ENCODE measurements at regions not wholly inside any gene's neighbourhood (a gene's known extent, or its start where the extent isn't known, plus 50 kb on each side); places are given as distances from the start of the nearest gene placed in this dataset.

GRCh38 chr1:221994274-221994698 lies 252.4 kb upstream of the DUSP10 start:
- Histone ChIP-seq H3K27me3 (ENCODE audit: insufficient read depth, low read depth) (no peaks in the 10 kb centered on the region), H3K4me3 (no peak overlapping the region), H3K79me2 (ENCODE audit: low read depth) (no peaks in the 10 kb centered on the region), H3K9me3 (ENCODE audit: insufficient read depth, low read depth) (no peaks in the 10 kb centered on the region; the same call in 1 of the 2 replicates), H3K4me2 (no peak overlapping the region), H3K9me2 (ENCODE audit: insufficient read depth) (no peaks in the 10 kb centered on the region), H3K4me1 (replicated peaks; ENCODE audit: insufficient read depth) (no peaks in the 10 kb centered on the region), H3K36me3 (ENCODE audit: low read depth) (no peaks in the 10 kb centered on the region), H3F3A (ENCODE audit: insufficient read depth, low read depth) (no peaks in the 10 kb centered on the region), H2AFZ (no peak overlapping the region), H3K27ac (no peak overlapping the region), H4K20me1 (ENCODE audit: insufficient read depth) (no peaks in the 10 kb centered on the region)
- TF ChIP-seq CTCF (conservative IDR thresholded peaks at IDR 0.05): no peak
- TF ChIP-seq EZH2 (IDR thresholded peaks at IDR 0.05; ENCODE audit: low read depth): no peak
- DNase-seq: no peak
- ChIA-PET POLR2A (ENCODE audit: unreplicated experiment) (no interaction called here), CTCF (no interaction called here)
- no TSS peak for BruUV-seq (replicated peaks)
- intact Hi-C loops (cut with micrococcal nuclease; ENCODE audit: unreplicated experiment): no loop called here

GRCh38 chr1:221993444-221993948 lies 251.6 kb upstream of the DUSP10 start:
- CTCF ChIA-PET: no interaction called here

GRCh38 chr1:221992427-221992826 lies 250.5 kb upstream of the DUSP10 start:
- Histone ChIP-seq H3K9me2 (ENCODE audit: insufficient read depth) (no peaks in the 10 kb centered on the region), H3K4me3 (no peak overlapping the region), H3K4me2 (no peak overlapping the region), H4K20me1 (ENCODE audit: insufficient read depth) (no peaks in the 10 kb centered on the region), H2AFZ (no peak overlapping the region), H3K79me2 (ENCODE audit: low read depth) (no peaks in the 10 kb centered on the region), H3K36me3 (ENCODE audit: low read depth) (no peaks in the 10 kb centered on the region), H3K27ac (no peak overlapping the region), H3F3A (ENCODE audit: insufficient read depth, low read depth) (peaks cover 2% of the 10 kb centered on the region), H3K9me3 (ENCODE audit: insufficient read depth, low read depth) (no peaks in the 10 kb centered on the region), H3K4me1 (replicated peaks; ENCODE audit: insufficient read depth) (0 out of 2 replicates have a peak, but pooled peaks cover 2% of the 10 kb centered on the region), H3K27me3 (ENCODE audit: insufficient read depth, low read depth) (no peaks in the 10 kb centered on the region)
- POLR2A ChIA-PET (ENCODE audit: unreplicated experiment): no interaction called here
- intact Hi-C loops (cut with micrococcal nuclease; ENCODE audit: unreplicated experiment): no loop called here
- DNase-seq: no peak
- no TSS peak for BruUV-seq (replicated peaks)
- CTCF ChIA-PET: interaction anchor here (0.6 kb wide), 1 partner anchor 32 kb away, joined by 3 read pairs; no protein-coding TSS in a partner anchor
- no peak for TF ChIP-seq CTCF (conservative IDR thresholded peaks at IDR 0.05)
- no peak for TF ChIP-seq EZH2 (IDR thresholded peaks at IDR 0.05; ENCODE audit: low read depth)

More at GRCh38 chr1:221993444-221993948, 251.6 kb upstream of the DUSP10 start:
- no peaks in the 10 kb centered on the region for H3K4me1 ChIP-seq (replicated peaks; ENCODE audit: insufficient read depth)
- DNase-seq: no peak
- H3K36me3 ChIP-seq (ENCODE audit: low read depth): no peaks in the 10 kb centered on the region
- no peak overlapping the region for H3K27ac ChIP-seq
- intact Hi-C loops (cut with micrococcal nuclease; ENCODE audit: unreplicated experiment): no loop called here
- H3K27me3 ChIP-seq (ENCODE audit: insufficient read depth, low read depth): no peaks in the 10 kb centered on the region
- H2AFZ ChIP-seq: no peak overlapping the region
- no peaks in the 10 kb centered on the region for H3K9me2 ChIP-seq (ENCODE audit: insufficient read depth)
- BruUV-seq (replicated peaks): no TSS peak
- H3K79me2 ChIP-seq (ENCODE audit: low read depth): no peaks in the 10 kb centered on the region
- H3K9me3 ChIP-seq (ENCODE audit: insufficient read depth, low read depth): no peaks in the 10 kb centered on the region
- no peaks in the 10 kb centered on the region for H3F3A ChIP-seq (ENCODE audit: insufficient read depth, low read depth)
- no peak overlapping the region for H3K4me3 ChIP-seq
- no peaks in the 10 kb centered on the region for H4K20me1 ChIP-seq (ENCODE audit: insufficient read depth)
- POLR2A ChIA-PET (ENCODE audit: unreplicated experiment): no interaction called here
- TF ChIP-seq CTCF (conservative IDR thresholded peaks at IDR 0.05): 0 out of 2 replicates have a peak, but pooled peaks have one; percentile 17
- no peak for TF ChIP-seq EZH2 (IDR thresholded peaks at IDR 0.05; ENCODE audit: low read depth)
- no peak overlapping the region for H3K4me2 ChIP-seq

Measured in PC-9 (cell line).